B cell (primary cell): ENCODE measurements at regions not wholly inside any gene's neighbourhood (a gene's known extent, or its start where the extent isn't known, plus 50 kb on each side); places are given as distances from the start of the nearest gene placed in this dataset.

Source experiments
- ATAC-seq: fragments of 200-7000 bp; cut with Tn5 transposase; one replicate; pipeline ENCODE4 v1.10.0; 2021; ENCODE audit warnings: low read depth, mild to moderate bottlenecking, moderate number of reproducible peaks, moderate library complexity
- CTCF ChIA-PET: fragments of 350-600 bp; sonication (Branson Sonifier 250); formaldehyde crosslinking; loops from one replicate; lab custom pipeline; 2021; ENCODE audit warnings: antibody characterized with exemption, inconsistent platforms; lab: Charles Lee
- POLR2A ChIA-PET: fragments of 350-600 bp; sonication (Branson Sonifier 250); formaldehyde crosslinking; loops from one replicate; lab custom pipeline; 2021; ENCODE audit warnings: antibody characterized with exemption; lab: Charles Lee
- DNase-seq: peaks from one replicate; pipeline ENCODE4 v3.0.0; 2013
- H2AFZ ChIP-seq: 2 replicates; pipeline ENCODE4 v1.6.1; 2012; ENCODE audit warnings: mild to moderate bottlenecking, low read depth, low read length; ENCODE audit not compliant: insufficient read depth, poor library complexity, severe bottlenecking
- H3K27ac ChIP-seq, 2 donors: 1 replicate in 1 of 2; 2 replicates in 1 of 2; pipeline ENCODE4 v1.5.1; 2012 to 2013; ENCODE audit warnings: low read length in 2 of 2, mild to moderate bottlenecking in 2 of 2, moderate library complexity in 1 of 2
- H3K27me3 ChIP-seq, 4 experiments: fragments of 200-600 bp in 1 of 4; sonication (generic) in 1 of 4; replicated peaks in 1 of 4; 1 replicate in 2 of 4; 2 replicates in 2 of 4; pipeline versions ENCODE4 v1.6.1 to v1.7.0; 2013 to 2016; ENCODE audit warnings: low read length in 3 of 4, mild to moderate bottlenecking in 2 of 4, mixed read lengths in 1 of 4, moderate library complexity in 1 of 4; ENCODE audit not compliant: insufficient read depth in 4 of 4, control insufficient read depth in 3 of 4; ENCODE audit errors: control extremely low read depth in 1 of 4
- H3K36me3 ChIP-seq, 2 experiments: replicated peaks in 1 of 2; 1 replicate in 1 of 2; 2 replicates in 1 of 2; pipeline versions ENCODE4 v1.6.1 to v1.7.1; 2013; ENCODE audit warnings: low read length in 1 of 2; ENCODE audit not compliant: insufficient read depth in 2 of 2, control insufficient read depth in 1 of 2; ENCODE audit errors: control extremely low read depth in 1 of 2, extremely low read depth in 1 of 2
- H3K4me1 ChIP-seq, 2 donors: fragments of 200-600 bp in 1 of 2; sonication (generic) in 1 of 2; 1 replicate in 1 of 2; 2 replicates in 1 of 2; pipeline versions ENCODE4 v1.5.1 to v1.6.1; 2013 to 2017; ENCODE audit warnings: low read length in 2 of 2; ENCODE audit not compliant: control insufficient read depth in 2 of 2, insufficient read depth in 2 of 2
- H3K4me2 ChIP-seq: replicated peaks from 2 replicates; pipeline ENCODE3; 2012; ENCODE audit warnings: mild to moderate bottlenecking, low read depth, low read length; ENCODE audit not compliant: poor library complexity, severe bottlenecking
- H3K4me3 ChIP-seq, 5 experiments: fragments of 200-600 bp in 1 of 5; sonication (generic) in 1 of 5; 1 replicate in 3 of 5; 2 replicates in 2 of 5; pipeline versions ENCODE4 v1.5.1 to v1.7.0; 2011 to 2016; ENCODE audit warnings: low read length in 4 of 5, mild to moderate bottlenecking in 4 of 5, low read depth in 2 of 5, control low read depth in 1 of 5, moderate library complexity in 1 of 5; ENCODE audit not compliant: insufficient read depth in 1 of 5; ENCODE audit errors: control extremely low read depth in 1 of 5, extremely low read depth in 1 of 5
- H3K79me2 ChIP-seq: fragments of 200-600 bp; sonication (generic); one replicate; pipeline ENCODE4 v1.6.0; 2016; ENCODE audit warnings: low read length; ENCODE audit not compliant: control insufficient read depth, insufficient read depth
- H3K9ac ChIP-seq: fragments of 200-600 bp; sonication (generic); 2 replicates; pipeline ENCODE4 v1.6.1; 2017; ENCODE audit warnings: mild to moderate bottlenecking, low read length, moderate library complexity
- H3K9me3 ChIP-seq, 3 donors: one replicate each; pipeline versions ENCODE4 v1.6.1 to v1.7.1; 2013; ENCODE audit warnings: low read length in 2 of 3; ENCODE audit not compliant: control insufficient read depth in 2 of 3, insufficient read depth in 1 of 3; ENCODE audit errors: control extremely low read depth in 1 of 3
- H4K20me1 ChIP-seq: 2 replicates; pipeline ENCODE4 v1.6.0; 2012; ENCODE audit warnings: mild to moderate bottlenecking, low read length; ENCODE audit not compliant: insufficient read depth, control insufficient read depth, poor library complexity, severe bottlenecking
- H3K27ac Mint-ChIP-seq: one replicate; pipeline ENCODE4 v1.8.0; 2021; ENCODE audit warnings: mixed read lengths
- H3K27me3 Mint-ChIP-seq: one replicate; pipeline ENCODE4 v1.8.0; 2021; ENCODE audit warnings: mixed read lengths
- H3K4me1 Mint-ChIP-seq: one replicate; pipeline ENCODE4 v1.8.0; 2021; ENCODE audit warnings: mixed read lengths
- H3K4me3 Mint-ChIP-seq: one replicate; pipeline ENCODE4 v1.8.0; 2021; ENCODE audit warnings: mixed read lengths
- H3K9me3 Mint-ChIP-seq: one replicate; pipeline ENCODE4 v1.8.0; 2022; ENCODE audit warnings: mixed read lengths; ENCODE audit not compliant: insufficient read depth
- CTCF ChIP-seq: fragments of 200-600 bp; IDR thresholded peaks from one replicate; pipeline ENCODE4 v1.8.0; 2022; ENCODE audit warnings: antibody characterized with exemption, mild to moderate bottlenecking
- EZH2 ChIP-seq: IDR thresholded peaks from 2 replicates; pipeline ENCODE4 v1.6.1; 2012; ENCODE audit warnings: borderline replicate concordance, low read depth, mild to moderate bottlenecking, moderate library complexity, low read length; ENCODE audit not compliant: insufficient read depth, poor library complexity, severe bottlenecking
- WGBS: methylation state at CpG from one replicate; pipeline ENCODE4 v1.1.5; 2013; ENCODE audit warnings: missing lambda C conversion rate; ENCODE audit not compliant: insufficient coverage; 5-methylcytosine and 5-hydroxymethylcytosine counted together
- intact Hi-C: fragments of 100-400 bp; cut with micrococcal nuclease; formaldehyde crosslinking; loops from one replicate; pipeline ENCODE4 v1.10.0; 2022

DNA sequence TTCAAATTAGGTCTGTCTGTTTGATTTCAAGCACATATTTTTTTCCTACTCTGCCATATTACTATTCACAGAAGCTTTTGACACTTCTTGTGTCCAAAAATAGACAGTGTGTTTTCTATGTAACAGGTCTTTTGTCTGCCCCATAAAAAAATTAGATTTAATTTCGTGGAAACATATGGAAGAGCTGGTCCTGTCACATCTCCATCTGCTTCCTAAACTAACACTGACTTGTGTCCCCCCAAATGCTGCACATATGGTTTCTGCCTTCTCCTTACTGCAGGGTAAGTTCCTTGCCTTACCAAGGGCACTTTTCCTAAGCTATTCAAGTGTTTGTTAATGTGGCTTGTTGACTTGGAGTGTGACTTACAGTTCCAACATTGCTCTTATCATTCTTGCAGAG is 340.7 kb upstream of the ARX start:
- Mint-ChIP-seq H3K27ac (no peak overlapping the region), H3K4me1 (no peaks in the 10 kb centered on the region), H3K9me3 (no peaks in the 10 kb centered on the region), H3K27me3 (no peaks in the 10 kb centered on the region), H3K4me3 (no peak overlapping the region)
- DNase-seq (no peak), ATAC-seq (no peak)
- Histone ChIP-seq H3K4me3 (no peak overlapping the region), H4K20me1 (no peaks in the 10 kb centered on the region), H3K4me1 (no peaks in the 10 kb centered on the region), H3K27ac (no peak overlapping the region), H3K9me3 (no peaks in the 10 kb centered on the region), H2AFZ (no peak overlapping the region), H3K27me3 (no peaks in the 10 kb centered on the region), H3K4me2 (no peak overlapping the region), H3K9ac (no peak overlapping the region), H3K79me2 (no peaks in the 10 kb centered on the region), H3K36me3 (no peaks in the 10 kb centered on the region)
- no CpG with 5 or more reads among the region's 1 CpG for WGBS
- CTCF ChIA-PET = no interaction called here
- POLR2A ChIA-PET = no interaction called here
- intact Hi-C loops = no loop called here
- no peak for TF ChIP-seq EZH2
- no peak for TF ChIP-seq CTCF

GRCh38 chrX:25344161-25344936 is 328.6 kb upstream of the ARX start:
- ATAC-seq = no peak
- no peaks in the 10 kb centered on the region for H3K36me3 ChIP-seq
- H3K9me3 ChIP-seq = no peaks in the 10 kb centered on the region
- Mint-ChIP-seq H3K27ac (no peak overlapping the region), H3K4me3 (no peak overlapping the region), H3K9me3 (no peaks in the 10 kb centered on the region), H3K4me1 (no peaks in the 10 kb centered on the region), H3K27me3 (no peaks in the 10 kb centered on the region)
- no peak overlapping the region for H3K27ac ChIP-seq
- ChIA-PET POLR2A (no interaction called here), CTCF (no interaction called here)
- H3K9ac ChIP-seq = no peak overlapping the region
- no peaks in the 10 kb centered on the region for H3K79me2 ChIP-seq
- H3K4me2 ChIP-seq = no peak overlapping the region
- intact Hi-C loops = no loop called here
- no peak for TF ChIP-seq CTCF
- no peak for TF ChIP-seq EZH2
- H3K27me3 ChIP-seq = no peaks in the 10 kb centered on the region
- H2AFZ ChIP-seq = no peak overlapping the region
- WGBS = 61% methylated on average over 4 of the region's 7 CpGs
- H3K4me1 ChIP-seq = no peaks in the 10 kb centered on the region
- no peak overlapping the region for H3K4me3 ChIP-seq
- no peak for DNase-seq
- no peaks in the 10 kb centered on the region for H4K20me1 ChIP-seq
